ENCODE measurements at regions not wholly inside any gene's neighbourhood (a gene's known extent, or its start where the extent isn't known, plus 50 kb on each side); places are given as distances from the start of the nearest gene placed in this dataset.

GRCh38 chr16:5709889-5710288 is 612.3 kb upstream of the EEF2KMT start:
- no peak for TF ChIP-seq CTCF (IDR thresholded peaks at IDR 0.05; ENCODE audit: extremely low read depth, missing control alignments)
- no peak for DNase-seq (ENCODE audit: low spot score)

GRCh38 chr16:5706211-5706610 is 608.6 kb upstream of the EEF2KMT start:
- DNase-seq (ENCODE audit: low spot score) = no peak
- TF ChIP-seq CTCF (IDR thresholded peaks at IDR 0.05; ENCODE audit: extremely low read depth, missing control alignments) = no peak

GRCh38 chr16:5704271-5704670 is 606.7 kb upstream of the EEF2KMT start:
- no peak for TF ChIP-seq CTCF (IDR thresholded peaks at IDR 0.05; ENCODE audit: extremely low read depth, missing control alignments)
- DNase-seq (ENCODE audit: low spot score) = no peak

- no peak for TF ChIP-seq CTCF (IDR thresholded peaks at IDR 0.05; ENCODE audit: extremely low read depth, missing control alignments)
- no peak for DNase-seq (ENCODE audit: low spot score)
These were observed 595.8 kb upstream of the EEF2KMT start for GRCh38 chr16:5693426-5693825.

- no peak for TF ChIP-seq CTCF (IDR thresholded peaks at IDR 0.05; ENCODE audit: extremely low read depth, missing control alignments)
- no peak for DNase-seq (ENCODE audit: low spot score)
These were observed 584.4 kb upstream of the EEF2KMT start for GRCh38 chr16:5681966-5682365.

GRCh38 chr16:5678371-5678770 is 580.8 kb upstream of the EEF2KMT start:
- no peak for TF ChIP-seq CTCF (IDR thresholded peaks at IDR 0.05; ENCODE audit: extremely low read depth, missing control alignments)
- no peak for DNase-seq (ENCODE audit: low spot score)

GRCh38 chr16:5671421-5671820 is 573.8 kb upstream of the EEF2KMT start:
- DNase-seq (ENCODE audit: low spot score) = no peak
- TF ChIP-seq CTCF (IDR thresholded peaks at IDR 0.05; ENCODE audit: extremely low read depth, missing control alignments) = no peak

Data from GM20000 (cell line).